ENCODE measurements at regions not wholly inside any gene's neighbourhood (a gene's known extent, or its start where the extent isn't known, plus 50 kb on each side); places are given as distances from the start of the nearest gene placed in this dataset.

DNA sequence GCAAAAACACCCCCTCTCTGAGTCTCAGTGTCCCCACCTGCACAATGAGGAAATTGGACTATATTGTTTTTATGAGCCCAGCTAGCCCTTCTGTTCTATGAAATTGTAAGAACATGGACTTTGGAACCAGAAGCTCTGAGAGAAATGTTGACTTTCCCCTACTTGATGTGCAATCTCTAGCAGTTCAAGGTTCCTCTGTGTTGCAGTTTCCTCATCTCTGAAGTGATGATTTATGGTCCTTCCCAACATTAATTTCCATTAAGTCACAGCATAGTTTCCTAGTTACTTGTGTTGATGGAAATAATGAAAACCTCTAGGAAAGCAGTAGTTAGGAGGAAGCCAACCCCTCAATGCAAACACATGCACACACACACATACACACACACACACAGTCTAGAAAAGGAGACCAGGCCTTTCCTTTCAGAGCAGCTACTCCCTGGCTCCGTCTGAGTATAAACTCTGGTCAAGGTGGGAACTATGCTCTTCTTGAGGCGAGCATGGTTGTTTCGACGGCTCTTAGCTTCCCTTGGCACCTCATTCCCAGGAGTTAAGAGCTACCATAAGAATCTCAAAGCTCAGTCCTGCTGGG, 518.4 kb downstream of the SOX6 start:
- TF ChIP-seq, protein P1, sequence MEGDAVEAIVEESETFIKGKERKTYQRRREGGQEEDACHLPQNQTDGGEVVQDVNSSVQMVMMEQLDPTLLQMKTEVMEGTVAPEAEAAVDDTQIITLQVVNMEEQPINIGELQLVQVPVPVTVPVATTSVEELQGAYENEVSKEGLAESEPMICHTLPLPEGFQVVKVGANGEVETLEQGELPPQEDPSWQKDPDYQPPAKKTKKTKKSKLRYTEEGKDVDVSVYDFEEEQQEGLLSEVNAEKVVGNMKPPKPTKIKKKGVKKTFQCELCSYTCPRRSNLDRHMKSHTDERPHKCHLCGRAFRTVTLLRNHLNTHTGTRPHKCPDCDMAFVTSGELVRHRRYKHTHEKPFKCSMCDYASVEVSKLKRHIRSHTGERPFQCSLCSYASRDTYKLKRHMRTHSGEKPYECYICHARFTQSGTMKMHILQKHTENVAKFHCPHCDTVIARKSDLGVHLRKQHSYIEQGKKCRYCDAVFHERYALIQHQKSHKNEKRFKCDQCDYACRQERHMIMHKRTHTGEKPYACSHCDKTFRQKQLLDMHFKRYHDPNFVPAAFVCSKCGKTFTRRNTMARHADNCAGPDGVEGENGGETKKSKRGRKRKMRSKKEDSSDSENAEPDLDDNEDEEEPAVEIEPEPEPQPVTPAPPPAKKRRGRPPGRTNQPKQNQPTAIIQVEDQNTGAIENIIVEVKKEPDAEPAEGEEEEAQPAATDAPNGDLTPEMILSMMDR (conservative IDR thresholded peaks at IDR 0.05; ENCODE audit: low read depth, low read length), result no peak
- no peak for TF ChIP-seq EZH2 (IDR thresholded peaks at IDR 0.05; ENCODE audit: borderline replicate concordance, low read depth, low read length, poor library complexity, severe bottlenecking)
